Bronchial epithelial cell (primary cell): ENCODE measurements at regions not wholly inside any gene's neighbourhood (a gene's known extent, or its start where the extent isn't known, plus 50 kb on each side); places are given as distances from the start of the nearest gene placed in this dataset.

Source experiments
- DNase-seq: peaks from one replicate; pipeline ENCODE4 v3.0.0-alpha.2; 2010; ENCODE audit warnings: low read depth
- FAIRE-seq: peaks from 2 replicates; lab custom pipeline; 2011; peaks lifted over from hg19 to GRCh38; lab: Jason Lieb, UNC
- H3K27me3 ChIP-seq: 2 replicates; pipeline ENCODE4 v1.5.1; 2011; ENCODE audit warnings: low read length; ENCODE audit not compliant: control insufficient read depth, insufficient read depth
- H3K36me3 ChIP-seq: 2 replicates; pipeline ENCODE4 v1.5.1; 2011; ENCODE audit warnings: low read length; ENCODE audit not compliant: control insufficient read depth, insufficient read depth
- H3K4me3 ChIP-seq: 2 replicates; pipeline ENCODE4 v1.5.1; 2011; ENCODE audit warnings: mild to moderate bottlenecking, low read depth, low read length, control low read depth
- CTCF ChIP-seq: IDR thresholded peaks from 2 replicates; pipeline ENCODE4 v1.5.1; 2011; ENCODE audit warnings: mild to moderate bottlenecking, moderate library complexity, low read length, control low read depth, inconsistent platforms; ENCODE audit not compliant: insufficient read depth, severe bottlenecking

DNA sequence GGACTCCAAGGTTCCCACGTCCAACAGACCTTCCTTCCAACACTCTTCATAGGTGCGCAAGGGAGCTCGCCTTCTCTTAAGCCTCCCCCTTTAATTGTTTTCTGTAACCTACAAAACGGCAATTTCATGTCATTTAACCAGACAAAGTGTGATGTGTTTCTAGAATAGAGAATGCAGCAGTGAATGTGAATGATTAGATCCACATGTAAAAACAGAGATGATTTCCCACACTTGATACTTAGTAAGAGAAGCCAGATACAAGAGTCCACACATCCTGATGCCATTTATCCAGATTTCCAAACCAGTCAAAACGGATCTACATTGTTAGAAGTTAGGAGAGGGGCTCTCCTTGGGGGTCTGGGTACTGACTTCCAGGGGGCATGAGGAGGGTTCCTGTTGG lies 89.3 kb downstream of the IRF8 start:
- Histone ChIP-seq H3K36me3 (no peaks in the 10 kb centered on the region), H3K27me3 (peaks cover 2% of the 10 kb centered on the region), H3K4me3 (no peak overlapping the region)
- no peak for DNase-seq
- no peak for TF ChIP-seq CTCF
- FAIRE-seq: no peak

DNA sequence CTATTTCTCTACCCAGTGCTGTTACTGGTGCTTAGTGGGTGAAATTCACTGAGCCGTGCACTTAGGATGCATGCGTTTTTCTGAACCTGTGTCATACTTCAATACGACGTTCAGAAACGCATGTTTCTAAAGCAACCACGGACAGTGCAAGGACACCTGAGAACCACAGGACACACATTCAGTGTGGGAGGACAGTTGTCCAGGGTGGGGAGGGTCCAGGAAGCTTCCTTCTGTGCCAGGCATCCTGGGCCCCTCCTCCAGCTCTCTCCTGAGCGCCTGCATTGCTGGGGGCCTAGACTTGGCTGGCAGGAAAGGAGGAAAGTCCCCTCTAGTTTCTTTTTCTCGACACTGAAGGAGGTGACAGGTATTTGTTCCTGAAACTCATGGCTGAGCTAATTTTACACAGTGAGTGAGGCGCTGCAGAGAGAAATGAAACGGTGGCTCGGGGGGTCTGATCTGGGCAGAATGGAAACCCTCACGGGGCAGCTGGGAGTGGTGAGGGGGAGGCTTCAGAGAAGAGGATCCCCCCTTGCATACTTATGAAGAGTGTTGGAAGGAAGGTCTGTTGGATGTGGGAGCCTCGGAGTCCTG lies 89.9 kb downstream of the IRF8 start:
- DNase-seq (no peak), FAIRE-seq (no peak)
- TF ChIP-seq CTCF: no peak
- Histone ChIP-seq H3K27me3 (peaks cover 2% of the 10 kb centered on the region), H3K36me3 (no peaks in the 10 kb centered on the region), H3K4me3 (no peak overlapping the region)

DNA sequence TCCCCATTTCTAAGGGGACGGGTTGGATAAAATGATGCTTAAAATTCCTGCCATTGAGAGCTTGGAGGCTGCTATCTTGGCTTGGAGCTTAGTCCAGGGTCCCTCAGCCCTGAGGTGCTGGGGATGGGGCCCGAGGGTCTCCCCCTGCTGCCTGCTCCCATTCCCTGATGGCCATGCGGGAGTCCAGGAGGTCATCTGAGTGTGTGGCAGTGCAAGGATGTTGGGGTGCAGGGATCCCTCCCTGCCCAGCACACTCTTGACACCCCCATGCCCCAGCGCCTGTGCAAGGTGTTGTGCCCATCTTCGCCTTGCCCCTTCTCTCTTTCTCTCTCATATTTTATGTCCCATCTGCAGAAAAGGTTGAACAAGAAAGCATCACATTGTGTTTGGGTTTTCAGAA lies 90.4 kb downstream of the IRF8 start:
- FAIRE-seq (no peak), DNase-seq (no peak)
- Histone ChIP-seq H3K36me3 (no peaks in the 10 kb centered on the region), H3K27me3 (peaks cover 2% of the 10 kb centered on the region), H3K4me3 (no peak overlapping the region)
- TF ChIP-seq CTCF: no peak

- no peak for FAIRE-seq
- no peak for TF ChIP-seq CTCF
- peaks cover 2% of the 10 kb centered on the region for H3K27me3 ChIP-seq
- no peak overlapping the region for H3K4me3 ChIP-seq
- no peak for DNase-seq
- H3K36me3 ChIP-seq: no peaks in the 10 kb centered on the region
These were observed 91.1 kb downstream of the IRF8 start for GRCh38 chr16:85989863-85990643.

GRCh38 chr16:85990861-85991301 lies 91.9 kb downstream of the IRF8 start:
- TF ChIP-seq CTCF: no peak
- Histone ChIP-seq H3K4me3 (no peak overlapping the region), H3K36me3 (no peaks in the 10 kb centered on the region), H3K27me3 (peaks cover 2% of the 10 kb centered on the region)
- FAIRE-seq (no peak), DNase-seq (no peak)
